HG02610 (cell line): ENCODE measurements at regions not wholly inside any gene's neighbourhood (a gene's known extent, or its start where the extent isn't known, plus 50 kb on each side); places are given as distances from the start of the nearest gene placed in this dataset.

ENCODE experiments used
- ATAC-seq: cut with Tn5 transposase; IDR thresholded peaks from one replicate; pipeline ENCODE4 v1.9.1; 2021; ENCODE audit warnings: mild to moderate bottlenecking, moderate library complexity; ENCODE audit not compliant: unreplicated experiment

- ATAC-seq, result no peak
Observed at GRCh38 chr2:41706286-41706685, 341.5 kb upstream of the PKDCC start.

GRCh38 chr2:41707790-41708451, 339.9 kb upstream of the PKDCC start:
- ATAC-seq, result no peak

- peak; percentile 55 for ATAC-seq
Observed at GRCh38 chr2:41709702-41710599, 337.9 kb upstream of the PKDCC start.

- ATAC-seq, result no peak
Observed at GRCh38 chr2:41710944-41711343, 336.9 kb upstream of the PKDCC start.

GRCh38 chr2:41711736-41712135, 336.1 kb upstream of the PKDCC start:
- ATAC-seq, result no peak

GRCh38 chr2:41716497-41716896, 331.3 kb upstream of the PKDCC start:
- no peak for ATAC-seq

GRCh38 chr2:41717839-41718238, 330.0 kb upstream of the PKDCC start:
- peak; percentile 47 for ATAC-seq

- ATAC-seq, result no peak
Observed at GRCh38 chr2:41718705-41719104, 329.1 kb upstream of the PKDCC start.

- no peak for ATAC-seq
Observed at GRCh38 chr2:41719756-41720155, 328.1 kb upstream of the PKDCC start.

- ATAC-seq, result peak; percentile 57
Observed at GRCh38 chr2:41720331-41721251, 327.2 kb upstream of the PKDCC start.

GRCh38 chr2:41722668-41723369, 325.0 kb upstream of the PKDCC start:
- no peak for ATAC-seq

GRCh38 chr2:41723526-41723925, 324.3 kb upstream of the PKDCC start:
- no peak for ATAC-seq

- ATAC-seq, result no peak
Observed at GRCh38 chr2:41724465-41724864, 323.4 kb upstream of the PKDCC start.

- no peak for ATAC-seq
Observed at GRCh38 chr2:41725901-41726300, 321.9 kb upstream of the PKDCC start.

GRCh38 chr2:41726364-41726763, 321.5 kb upstream of the PKDCC start:
- ATAC-seq, result no peak

GRCh38 chr2:41727152-41727551, 320.7 kb upstream of the PKDCC start:
- no peak for ATAC-seq

- no peak for ATAC-seq
Observed at GRCh38 chr2:41727711-41728110, 320.1 kb upstream of the PKDCC start.

- no peak for ATAC-seq
Observed at GRCh38 chr2:41728788-41729338, 319.0 kb upstream of the PKDCC start.

GRCh38 chr2:41729800-41730364, 317.9 kb upstream of the PKDCC start:
- ATAC-seq, result no peak

- no peak for ATAC-seq
Observed at GRCh38 chr2:41735006-41735405, 312.8 kb upstream of the PKDCC start.
